ENCODE measurements at regions not wholly inside any gene's neighbourhood (a gene's known extent, or its start where the extent isn't known, plus 50 kb on each side); places are given as distances from the start of the nearest gene placed in this dataset.

DNA sequence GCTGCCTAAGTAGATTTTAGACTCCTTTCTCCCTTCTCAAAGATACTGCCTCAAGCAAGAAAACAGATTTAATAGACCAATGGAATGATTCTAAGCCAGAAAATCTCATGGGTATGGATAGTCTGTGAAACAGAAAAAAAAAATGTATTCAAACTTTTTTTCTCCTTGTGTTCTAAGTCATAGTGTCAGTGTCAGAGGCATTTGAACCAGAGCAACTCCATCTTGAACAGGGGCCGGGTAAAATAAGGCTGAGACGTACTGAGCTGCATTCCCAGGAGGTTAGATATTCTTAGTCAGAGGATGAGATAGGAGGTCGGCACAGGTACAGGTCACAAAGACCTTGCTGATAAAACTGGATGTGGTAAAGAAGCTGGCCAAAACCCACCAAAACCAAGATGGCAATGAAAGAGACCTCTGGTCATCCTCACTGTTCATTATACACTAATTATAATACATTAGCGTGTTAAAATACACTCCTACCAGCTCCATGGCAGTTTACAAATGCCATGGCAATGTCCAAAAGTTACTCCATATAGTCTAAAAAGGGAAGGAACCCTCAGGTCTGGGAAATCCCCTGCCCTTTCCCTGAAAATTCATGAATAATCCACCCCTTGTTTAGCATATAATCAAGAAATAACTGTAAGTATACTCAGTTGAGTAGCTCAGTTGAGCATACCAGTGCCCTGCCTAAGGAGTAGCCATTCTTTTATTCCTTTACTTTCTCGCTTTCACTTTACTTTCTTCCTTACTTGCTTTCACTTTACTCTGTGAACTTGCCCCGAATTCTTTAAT lies 72.8 kb upstream of the GOLGA8B start (continued):
- TF ChIP-seq TSC22D4 (tag; IDR thresholded peaks at IDR 0.05) (no peak), DMBX1 (CRISPR knock-in tag; IDR thresholded peaks at IDR 0.05; ENCODE audit: borderline replicate concordance) (peak; percentile 100), TAF15 (IDR thresholded peaks at IDR 0.05; ENCODE audit: low read depth, low read length) (no peak), TEAD2 (tag; IDR thresholded peaks at IDR 0.05) (peak; percentile 75; the same call in 1 of the 2 replicates), ZNF165 (CRISPR knock-in tag; IDR thresholded peaks at IDR 0.05; ENCODE audit: borderline replicate concordance) (peak; percentile 95), RBM15 (IDR thresholded peaks at IDR 0.05; ENCODE audit: insufficient read depth, low read length) (no peak), RREB1 (CRISPR knock-in tag; IDR thresholded peaks at IDR 0.05) (peak; percentile 98), CBX3 (IDR thresholded peaks at IDR 0.05; ENCODE audit: borderline replicate concordance in 1 of 2, low read length in 2 of 2) (no peak), ATF4 (CRISPR knock-in tag; IDR thresholded peaks at IDR 0.05) (peak; percentile 89), ATF1 (CRISPR knock-in tag; IDR thresholded peaks at IDR 0.05) (no peak), ATF1 (tag; IDR thresholded peaks at IDR 0.05) (peak; percentile 42; the same call in 1 of the 2 replicates), ZNF655 (CRISPR knock-in tag; IDR thresholded peaks at IDR 0.05) (no peak), CTBP1 (IDR thresholded peaks at IDR 0.05; ENCODE audit: borderline replicate concordance) (no peak), ZNF253 (CRISPR knock-in tag; conservative IDR thresholded peaks at IDR 0.05) (0 out of 2 replicates have a peak, but pooled peaks have one; percentile 60), GABPA (tag; conservative IDR thresholded peaks at IDR 0.05; ENCODE audit: low read depth) (no peak), EWSR1 (IDR thresholded peaks at IDR 0.05; ENCODE audit: borderline replicate concordance, low read depth, partially characterized antibody) (no peak), NFIC (IDR thresholded peaks at IDR 0.05) (no peak), BACH1 (tag; IDR thresholded peaks at IDR 0.05) (peak; percentile 95), ZSCAN29 (IDR thresholded peaks at IDR 0.05) (no peak)
- TF ChIP-seq, protein P1, sequence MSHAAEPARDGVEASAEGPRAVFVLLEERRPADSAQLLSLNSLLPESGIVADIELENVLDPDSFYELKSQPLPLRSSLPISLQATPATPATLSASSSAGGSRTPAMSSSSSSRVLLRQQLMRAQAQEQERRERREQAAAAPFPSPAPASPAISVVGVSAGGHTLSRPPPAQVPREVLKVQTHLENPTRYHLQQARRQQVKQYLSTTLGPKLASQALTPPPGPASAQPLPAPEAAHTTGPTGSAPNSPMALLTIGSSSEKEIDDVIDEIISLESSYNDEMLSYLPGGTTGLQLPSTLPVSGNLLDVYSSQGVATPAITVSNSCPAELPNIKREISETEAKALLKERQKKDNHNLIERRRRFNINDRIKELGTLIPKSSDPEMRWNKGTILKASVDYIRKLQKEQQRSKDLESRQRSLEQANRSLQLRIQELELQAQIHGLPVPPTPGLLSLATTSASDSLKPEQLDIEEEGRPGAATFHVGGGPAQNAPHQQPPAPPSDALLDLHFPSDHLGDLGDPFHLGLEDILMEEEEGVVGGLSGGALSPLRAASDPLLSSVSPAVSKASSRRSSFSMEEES (CRISPR knock-in tag; IDR thresholded peaks at IDR 0.05) = peak; percentile 49
